GM18511 (cell line): ENCODE measurements at regions not wholly inside any gene's neighbourhood (a gene's known extent, or its start where the extent isn't known, plus 50 kb on each side); places are given as distances from the start of the nearest gene placed in this dataset.
"Not testable (repeated sequence)": the region's sequence is repeated elsewhere in the genome, so short reads cannot be mapped to it uniquely, and the experiment has no call there.

Experiments used
- ATAC-seq: cut with Tn5 transposase; IDR thresholded peaks from one replicate; pipeline ENCODE4 v1.9.1; 2021; ENCODE audit warnings: mild to moderate bottlenecking, moderate library complexity; ENCODE audit not compliant: unreplicated experiment

DNA sequence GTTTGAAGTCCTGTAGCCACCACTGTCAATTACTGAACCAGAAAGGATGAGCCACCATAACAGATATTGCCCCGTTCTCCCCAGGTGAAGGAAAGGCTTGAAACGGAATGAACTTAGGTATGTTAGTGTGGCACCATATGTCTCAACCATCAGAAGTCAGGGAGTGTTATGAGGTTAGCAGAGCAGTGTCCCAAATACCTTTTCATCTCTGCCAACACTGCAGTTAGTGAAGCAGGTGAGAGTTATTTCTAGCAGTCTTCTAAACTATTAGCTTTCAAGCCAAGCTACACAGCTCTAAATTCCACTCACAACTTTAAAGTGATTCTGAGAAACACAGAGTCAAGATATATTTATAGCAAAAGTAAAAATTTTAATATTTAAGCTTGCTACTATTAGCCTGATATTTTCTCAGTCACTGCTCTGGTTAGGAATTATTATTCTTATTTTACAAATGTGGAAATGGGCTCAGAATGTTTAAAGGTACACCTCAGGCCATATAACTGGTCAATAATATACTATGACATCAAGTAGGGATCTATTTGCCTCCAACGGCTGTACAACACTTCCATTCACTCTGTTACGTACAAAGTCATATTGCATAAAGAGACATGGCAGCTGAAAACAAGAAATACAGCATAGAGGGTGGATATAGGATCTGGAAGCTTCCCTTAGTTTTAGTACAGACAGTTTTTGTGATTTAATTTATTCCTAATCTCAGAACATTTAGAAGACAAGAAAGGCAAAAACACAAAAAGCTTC is 1527.1 kb upstream of the PRR20A start:
- no peak for ATAC-seq

DNA sequence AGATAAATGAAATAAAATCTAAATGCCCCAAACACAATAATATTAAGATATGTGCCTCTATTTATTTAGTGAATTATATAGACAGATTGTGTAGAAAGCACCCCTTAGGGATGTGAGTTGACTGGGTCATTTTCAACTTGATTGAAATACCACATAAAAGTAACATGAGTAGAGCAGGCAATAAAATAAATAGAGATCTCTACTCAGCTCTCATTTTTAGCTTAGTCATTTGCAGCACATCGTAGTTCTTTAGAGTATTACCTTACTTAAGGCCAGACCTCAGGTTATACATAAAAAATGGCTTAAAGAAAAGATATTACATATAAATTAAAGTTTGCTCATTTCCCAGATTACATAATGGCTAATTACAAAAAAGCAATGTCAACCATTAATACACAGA is 1525.6 kb upstream of the PRR20A start:
- no peak for ATAC-seq

DNA sequence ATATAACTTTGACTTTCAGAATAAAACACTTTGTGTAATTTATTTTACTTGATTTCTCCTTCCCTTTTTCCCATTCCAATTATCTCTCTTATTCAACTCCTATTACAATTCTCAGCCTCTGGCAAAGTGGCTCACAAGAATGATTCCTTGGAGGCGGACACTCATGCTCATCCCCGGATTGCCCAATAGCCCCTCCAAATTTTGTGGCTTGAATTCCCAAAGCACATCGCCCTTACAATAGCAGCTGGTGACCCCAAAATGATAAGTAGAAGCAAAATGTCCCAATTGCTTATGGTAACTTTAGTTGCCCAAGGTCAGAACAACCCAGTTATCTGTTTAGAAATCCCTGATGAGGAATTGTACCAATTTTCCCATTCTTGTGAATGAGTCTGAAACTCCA is 1523.5 kb upstream of the PRR20A start:
- ATAC-seq = no peak

DNA sequence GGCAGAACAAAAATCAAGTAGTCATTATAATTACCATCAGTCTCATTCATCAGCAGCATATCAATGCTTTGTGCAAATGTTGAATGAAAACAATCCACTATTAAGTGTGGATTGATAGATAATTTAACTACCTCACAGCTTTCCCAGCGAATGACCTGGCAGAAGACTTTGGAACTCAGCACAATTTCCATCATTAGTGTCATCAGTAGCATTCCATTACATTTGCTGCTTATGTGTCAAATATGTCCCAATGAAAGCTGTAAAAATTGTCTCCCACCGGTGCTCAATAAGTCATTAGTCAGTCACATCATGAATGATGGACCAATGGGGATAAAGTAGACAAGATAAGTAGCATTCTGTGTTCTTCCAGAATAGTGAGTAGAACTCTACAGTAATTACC is 1513.5 kb upstream of the PRR20A start:
- ATAC-seq = no peak

DNA sequence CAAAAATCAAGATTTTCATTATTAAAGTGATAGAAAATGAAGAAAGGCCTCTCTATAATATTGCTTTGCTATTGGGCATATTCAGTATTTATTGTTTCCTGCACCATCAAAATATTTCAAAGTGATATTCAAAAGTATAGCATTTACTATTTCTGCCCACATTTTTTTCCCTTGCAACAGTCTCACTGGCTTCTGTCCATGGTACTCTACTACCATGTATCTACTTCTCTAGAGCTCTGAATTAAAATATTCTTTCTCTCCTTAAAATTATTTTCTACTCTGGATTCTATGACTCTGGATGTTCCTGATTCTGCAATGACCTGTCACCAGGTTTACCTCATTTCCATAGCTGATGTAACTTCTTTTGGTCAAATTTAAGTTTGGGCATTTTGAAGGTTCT is 1508.3 kb upstream of the PRR20A start:
- ATAC-seq = no peak

DNA sequence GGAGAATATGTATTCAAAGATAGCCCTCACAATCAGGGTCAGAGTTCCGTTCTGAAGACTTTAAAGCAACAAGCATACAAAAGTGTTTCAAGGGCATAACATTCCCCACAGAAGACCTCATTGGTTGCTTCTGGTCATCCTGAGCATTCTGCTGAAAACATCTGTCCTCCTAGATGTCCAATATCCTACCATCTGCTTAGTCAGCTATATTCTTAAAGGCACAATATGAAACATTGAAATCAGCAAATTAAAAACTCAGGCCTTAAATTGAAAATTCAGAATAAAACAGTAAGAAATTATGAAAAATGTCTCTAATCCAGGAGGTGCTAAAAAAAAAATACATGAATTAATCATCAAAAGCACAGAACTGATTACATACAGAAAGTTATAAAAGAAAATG is 1491.2 kb upstream of the PRR20A start:
- ATAC-seq = no peak

DNA sequence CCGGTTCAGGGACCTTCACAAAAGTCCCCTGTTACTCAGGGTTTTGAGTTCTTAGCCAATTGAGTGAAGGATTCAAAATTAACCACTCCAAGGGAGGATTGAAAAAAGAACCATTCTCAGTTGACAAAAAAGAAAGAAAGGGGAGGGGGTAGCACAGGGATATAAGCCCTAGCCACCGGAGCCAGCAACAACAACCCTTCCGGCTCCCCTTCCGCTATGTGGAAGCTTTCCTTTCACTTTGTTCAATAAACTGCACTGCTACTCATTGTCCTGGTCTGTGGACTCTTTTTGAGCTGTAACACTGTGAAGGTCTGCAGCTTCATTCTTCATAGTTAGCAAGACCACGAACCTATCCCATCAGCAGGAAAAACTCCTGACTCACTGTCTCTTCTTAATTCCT is 1488.1 kb upstream of the PRR20A start:
- no peak for ATAC-seq

DNA sequence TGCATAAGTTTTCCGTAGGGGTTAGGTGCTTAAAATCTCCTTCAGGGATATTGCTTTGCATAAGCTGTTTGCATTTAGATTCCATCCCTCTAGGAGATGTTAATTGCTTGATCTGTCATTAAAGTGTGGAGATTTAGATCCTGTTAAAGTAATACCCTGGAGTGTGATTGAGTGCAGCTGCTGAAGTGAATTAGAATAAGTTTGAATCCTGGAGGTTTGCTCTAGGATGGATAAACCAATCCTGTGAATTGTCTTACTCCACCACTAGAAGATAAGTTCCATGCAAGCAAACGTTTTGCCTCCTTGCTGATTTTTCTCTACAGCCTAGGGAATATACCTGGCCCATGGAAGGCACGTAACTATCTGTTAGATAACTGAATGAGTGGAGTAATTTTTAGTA is 1487.2 kb upstream of the PRR20A start:
- ATAC-seq = no peak

DNA sequence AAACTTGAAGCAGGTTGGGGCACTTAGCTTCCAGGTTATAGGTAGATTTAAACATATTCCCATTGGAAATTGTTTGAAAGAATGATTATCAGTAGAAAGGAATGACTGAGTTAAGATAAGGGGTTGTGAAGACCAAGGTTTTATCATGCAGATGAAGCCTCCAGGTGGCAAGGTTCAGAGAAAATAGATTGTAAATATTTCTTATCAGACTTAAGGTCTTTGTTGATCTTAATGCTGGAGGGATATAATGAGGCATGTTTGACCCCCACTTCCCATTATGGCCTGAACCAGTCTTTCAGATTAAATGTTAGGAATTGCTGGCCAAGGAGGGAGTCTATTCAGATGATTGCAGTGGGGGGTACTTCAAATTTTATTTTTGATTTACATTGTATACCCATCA is 1486.5 kb upstream of the PRR20A start:
- ATAC-seq = no peak

DNA sequence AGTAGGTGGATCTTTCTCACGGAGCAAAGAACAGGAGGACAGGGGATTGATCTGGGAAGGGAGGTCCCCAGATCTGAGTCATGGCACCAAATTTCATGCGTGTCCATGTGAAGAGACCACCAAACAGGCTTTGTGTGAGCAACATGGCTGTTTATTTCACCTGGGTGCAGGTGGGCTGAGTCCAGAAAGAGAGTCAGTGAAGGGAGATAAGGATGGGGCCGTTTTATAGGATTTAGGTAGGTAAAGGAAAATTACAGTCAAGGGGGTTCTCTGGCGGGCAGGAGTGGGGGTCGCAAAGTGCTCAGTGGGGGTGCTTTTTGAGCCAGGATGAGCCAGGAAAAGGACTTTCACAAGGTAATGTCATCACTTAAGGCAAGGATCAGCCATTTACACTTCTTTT is 1480.5 kb upstream of the PRR20A start:
- ATAC-seq = not testable (repeated sequence)

DNA sequence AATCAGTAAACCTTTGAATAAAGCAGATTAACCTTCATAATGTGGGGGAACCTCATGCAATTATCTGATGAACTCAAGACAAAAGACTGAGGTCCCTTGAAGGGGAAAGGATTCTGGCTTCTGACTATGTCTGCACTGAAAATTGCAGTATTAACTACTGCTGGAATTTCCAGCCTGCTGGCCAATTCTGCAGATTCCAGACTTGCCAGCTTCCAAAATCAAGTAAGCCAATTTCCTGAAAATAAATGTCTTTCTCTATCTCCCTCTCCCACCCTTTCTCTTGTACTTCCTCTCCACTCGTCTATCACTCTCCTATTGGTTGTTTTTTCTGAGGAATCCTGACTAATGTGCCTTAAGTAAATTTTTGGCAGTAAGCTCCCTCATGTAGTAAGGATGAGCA is 1479.9 kb upstream of the PRR20A start:
- no peak for ATAC-seq

DNA sequence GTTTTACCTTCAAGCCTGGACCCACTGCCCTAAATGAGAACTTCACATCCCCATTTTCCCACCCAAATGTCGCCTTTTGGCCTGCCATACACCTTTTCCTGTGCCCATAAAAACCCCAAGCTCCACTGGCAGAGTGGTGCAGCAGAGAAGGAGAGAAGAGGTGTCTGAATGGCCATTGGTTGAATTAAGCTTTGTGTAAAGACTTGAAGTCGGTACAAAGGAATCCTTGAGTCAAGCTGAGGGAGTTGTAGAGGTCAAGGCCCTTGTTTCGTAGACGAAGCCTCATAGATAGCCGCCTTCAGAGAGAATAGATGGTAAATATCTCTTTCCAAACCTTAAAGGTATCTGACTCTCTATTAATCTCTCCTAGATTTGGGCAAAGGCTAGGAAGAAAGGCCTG is 1479.2 kb upstream of the PRR20A start:
- no peak for ATAC-seq

DNA sequence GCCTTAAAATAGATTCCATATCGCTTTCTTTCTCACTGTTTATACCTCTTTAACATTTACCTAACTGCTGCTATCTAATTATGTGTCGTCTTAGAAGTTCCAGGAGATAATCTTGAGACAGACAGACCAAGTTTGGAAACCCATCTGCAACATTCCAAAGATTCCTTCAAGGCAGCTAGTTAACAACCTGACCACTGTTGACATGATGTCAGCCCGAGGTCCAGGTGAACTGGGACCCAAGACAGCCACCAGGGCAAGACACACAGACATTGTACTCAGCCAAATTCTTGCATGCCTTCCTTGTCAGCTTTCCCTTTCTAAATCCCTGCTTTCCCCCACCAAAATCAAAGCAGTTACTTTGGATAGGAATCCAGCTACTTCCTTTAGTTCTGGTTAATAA is 1476.5 kb upstream of the PRR20A start:
- no peak for ATAC-seq

DNA sequence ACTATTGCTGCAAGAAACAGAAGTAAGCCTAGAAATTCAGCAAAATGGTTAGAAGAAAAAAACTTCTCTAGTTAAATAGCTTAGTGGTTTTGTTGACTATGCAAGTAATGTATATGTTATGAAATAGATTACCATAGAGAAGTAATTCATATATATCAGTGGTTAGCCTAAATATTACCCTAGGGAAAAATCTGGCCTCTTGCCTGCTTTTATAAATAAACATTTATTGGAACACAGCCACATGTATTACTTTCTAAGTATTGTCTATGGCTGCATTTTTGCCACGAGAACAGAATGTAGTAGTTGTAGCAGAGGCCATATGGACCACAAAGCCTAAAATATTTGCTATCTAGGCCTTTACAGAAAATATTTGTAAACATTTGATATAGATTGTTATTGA is 1471.7 kb upstream of the PRR20A start:
- no peak for ATAC-seq

DNA sequence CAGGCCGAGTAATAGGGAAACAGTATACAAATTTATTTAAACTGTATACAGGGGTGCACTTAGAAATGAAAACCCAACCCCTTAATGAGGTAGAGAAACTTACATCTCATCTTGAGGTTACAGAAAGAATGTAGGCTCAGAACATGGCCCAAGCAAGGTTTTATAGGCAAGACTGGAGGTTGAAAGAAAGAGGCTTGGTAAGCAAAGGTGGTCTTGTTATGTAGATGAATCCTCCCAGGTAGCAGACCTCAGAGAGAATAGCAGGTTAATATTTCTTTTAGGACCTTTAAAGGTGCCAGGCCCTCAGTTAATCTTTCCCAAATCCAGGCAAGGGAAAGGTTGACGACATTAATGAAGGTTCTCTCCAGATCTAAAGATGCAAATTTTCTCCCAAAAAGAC is 1466.8 kb upstream of the PRR20A start:
- ATAC-seq = no peak

DNA sequence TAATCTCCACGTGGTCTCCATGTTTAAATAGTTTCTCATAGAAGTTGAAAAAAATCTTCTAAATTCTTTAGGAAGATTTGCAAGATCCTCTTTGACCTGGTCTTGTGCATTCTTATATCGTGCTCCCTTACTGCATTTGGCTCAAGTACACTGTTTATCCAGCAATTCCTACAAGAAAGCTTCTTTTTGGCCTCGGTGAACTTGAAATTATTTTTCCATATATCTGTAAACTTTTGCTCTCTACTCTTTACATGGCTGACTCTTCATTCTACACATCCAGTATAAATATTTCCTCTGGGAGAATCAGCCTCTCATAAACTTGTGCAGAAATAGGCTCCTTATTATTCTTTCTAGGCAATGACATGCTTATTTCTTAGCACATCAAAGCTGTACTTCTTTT is 1457.9 kb upstream of the PRR20A start:
- no peak for ATAC-seq

DNA sequence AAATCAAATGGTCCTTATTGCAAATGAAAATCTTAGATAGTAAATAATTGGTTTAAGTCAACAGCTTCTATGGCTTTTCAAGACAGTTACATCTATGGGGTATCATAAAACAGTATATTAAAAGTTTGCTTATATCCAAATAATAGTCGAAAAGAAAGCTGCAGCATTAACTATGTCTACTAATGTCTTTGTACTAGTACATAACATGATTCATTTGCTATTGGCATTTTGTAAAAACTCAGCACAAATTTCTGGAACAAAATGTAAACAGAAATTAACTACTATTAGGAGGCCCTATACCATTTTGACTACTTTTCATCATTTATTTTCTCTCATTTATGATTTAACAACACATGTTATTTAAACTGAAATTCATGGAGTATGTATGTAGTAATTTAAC is 1435.2 kb upstream of the PRR20A start:
- ATAC-seq = no peak

DNA sequence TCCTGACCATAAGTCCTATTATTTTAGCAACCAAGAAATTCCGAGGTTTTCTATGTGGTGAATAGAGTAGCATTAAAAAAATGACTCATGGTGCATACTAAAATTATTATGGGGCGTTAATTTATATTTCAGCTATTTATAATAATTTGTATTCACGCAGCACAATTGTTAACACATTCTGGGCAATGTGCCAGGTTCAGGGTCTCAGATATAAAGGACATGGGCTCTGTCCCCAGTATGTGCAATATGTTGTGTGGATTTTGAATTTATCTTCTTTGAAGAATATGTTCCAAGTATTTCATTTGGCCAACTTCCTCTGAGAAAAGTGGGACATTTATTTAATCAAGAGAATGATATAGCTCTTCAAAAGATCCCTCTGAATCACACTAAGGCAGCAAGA is 1434.7 kb upstream of the PRR20A start:
- no peak for ATAC-seq

DNA sequence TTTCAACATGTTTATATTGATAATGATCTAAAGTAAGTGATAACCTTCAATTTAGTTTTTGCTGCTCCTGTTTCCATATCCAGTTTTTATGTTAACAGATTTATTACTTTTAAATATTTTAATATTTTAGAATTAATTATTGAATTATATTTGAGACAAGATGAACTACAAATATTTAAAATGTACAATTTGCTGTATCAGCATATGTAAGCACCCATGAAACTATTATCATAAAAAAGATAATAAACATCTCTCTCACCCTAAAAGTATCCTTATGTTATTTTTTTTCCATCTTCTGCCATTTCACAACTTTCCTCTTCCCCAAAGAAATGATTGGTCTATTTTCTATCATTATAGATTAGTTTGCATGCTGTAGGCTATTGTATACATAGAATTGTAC is 1426.6 kb upstream of the PRR20A start:
- no peak for ATAC-seq

DNA sequence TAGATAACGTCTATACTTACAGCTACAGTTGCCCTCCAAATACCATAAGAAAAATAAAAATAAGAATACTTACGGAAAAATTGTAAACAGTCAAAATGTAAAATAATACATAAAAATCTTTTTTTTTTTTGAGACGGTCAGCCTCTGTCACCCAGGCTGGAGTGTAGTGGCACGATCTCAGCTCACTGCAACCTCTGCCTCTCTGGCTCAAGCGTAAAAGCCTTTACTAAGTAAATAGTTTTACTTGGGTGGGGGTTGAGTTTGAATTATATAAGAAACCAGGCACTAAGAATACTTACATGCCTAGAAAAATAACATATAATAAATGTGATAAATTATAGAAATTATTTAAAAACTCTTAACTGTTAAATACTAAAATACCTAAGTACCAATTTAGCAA is 1413.0 kb upstream of the PRR20A start:
- ATAC-seq = no peak

DNA sequence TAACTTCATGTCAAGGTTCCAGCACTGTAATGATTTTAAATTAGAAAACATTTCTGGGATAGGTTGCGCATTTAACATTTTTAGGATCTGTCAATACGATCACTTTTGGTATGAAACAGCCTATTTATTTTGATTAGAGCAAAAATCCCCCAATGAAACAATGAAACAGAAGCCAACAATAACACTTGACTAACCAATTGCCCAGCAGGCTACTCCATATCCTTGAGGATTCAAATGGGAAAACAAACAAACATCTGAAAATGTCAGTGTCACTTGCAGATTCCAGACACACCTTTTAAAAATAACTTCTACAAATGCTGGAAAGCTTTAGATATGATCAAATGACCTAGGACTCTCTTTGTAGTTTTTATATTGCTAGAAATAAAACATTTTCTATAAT is 1412.5 kb upstream of the PRR20A start:
- ATAC-seq = no peak

DNA sequence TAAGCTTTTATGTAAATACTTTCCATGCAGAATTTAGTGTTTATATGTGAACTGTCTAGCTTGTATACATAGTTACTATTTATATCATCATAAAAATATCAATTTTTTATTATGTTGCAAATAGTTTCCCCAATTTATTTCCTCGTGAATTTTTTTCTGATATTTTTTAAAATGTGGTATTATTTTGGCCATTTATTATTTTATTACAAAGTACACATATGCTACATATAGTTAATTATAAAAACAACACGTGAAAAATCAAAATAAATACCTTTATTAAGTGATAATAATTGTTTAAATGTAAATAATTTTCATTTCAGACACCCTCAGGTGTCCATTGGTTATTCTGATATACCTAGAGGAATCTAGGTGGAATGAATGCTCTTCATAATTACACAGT is 1394.9 kb upstream of the PRR20A start:
- ATAC-seq = no peak

DNA sequence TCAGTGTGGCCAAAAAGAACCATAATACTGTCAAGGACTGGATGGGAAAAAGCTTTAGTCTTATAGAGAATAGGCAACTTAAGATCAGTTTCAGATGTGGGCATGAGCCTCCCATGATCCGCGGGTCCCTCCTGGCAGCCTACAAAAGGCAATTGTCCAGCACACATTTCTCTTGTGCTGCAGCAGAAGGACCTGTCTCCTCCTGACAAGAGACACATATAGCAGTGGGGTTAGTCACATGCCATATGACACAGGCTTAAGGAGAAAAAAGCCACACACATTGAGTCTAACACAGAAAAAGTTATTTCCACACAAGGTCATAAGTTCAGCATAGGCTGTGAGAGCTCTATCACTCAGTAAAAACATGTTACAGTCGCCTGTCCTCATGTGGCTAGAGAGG is 1378.7 kb upstream of the PRR20A start:
- ATAC-seq = no peak
